Body of pancreas (tissue), 4 donors: ENCODE measurements at regions not wholly inside any gene's neighbourhood (a gene's known extent, or its start where the extent isn't known, plus 50 kb on each side); places are given as distances from the start of the nearest gene placed in this dataset.

Experiments used
- CTCF ChIP-seq, 7 experiments: fragments of 450-650 bp in 4 of 7; fragments of 200-600 bp in 3 of 7; sonication (generic) in 3 of 7; IDR thresholded peaks; one replicate each; pipeline ENCODE4 v1.5.1; 2016 to 2019; ENCODE audit warnings: antibody characterized with exemption in 7 of 7
- POLR2A ChIP-seq, 3 donors: fragments of 450-650 bp; IDR thresholded peaks; one replicate each; pipeline ENCODE4 v1.6.1; 2016; ENCODE audit warnings: antibody characterized with exemption in 3 of 3, mild to moderate bottlenecking in 2 of 3

- no peak for TF ChIP-seq CTCF (IDR thresholded peaks at IDR 0.05)
- no peak for TF ChIP-seq POLR2A (IDR thresholded peaks at IDR 0.05)
Measured at GRCh38 chr7:68955656-68956055, 642.6 kb upstream of the AUTS2 start.
